CD14-positive monocyte (primary cell): ENCODE measurements at regions not wholly inside any gene's neighbourhood (a gene's known extent, or its start where the extent isn't known, plus 50 kb on each side); places are given as distances from the start of the nearest gene placed in this dataset.

Experiments used
- DNase-seq, 3 donors: peaks; one replicate each; pipeline ENCODE4 v3.0.0-alpha.2; 2011 to 2022
- H2AFZ ChIP-seq: 2 replicates; pipeline ENCODE4 v1.6.0; 2012; ENCODE audit warnings: mild to moderate bottlenecking, low read depth, low read length, inconsistent platforms; ENCODE audit not compliant: insufficient read depth, poor library complexity, severe bottlenecking
- H3K27ac ChIP-seq, 2 donors: 1 replicate in 1 of 2; 2 replicates in 1 of 2; pipeline ENCODE4 v1.5.1; 2012 to 2013; ENCODE audit warnings: low read length in 2 of 2, control low read depth in 1 of 2, inconsistent platforms in 1 of 2, low read depth in 1 of 2, mild to moderate bottlenecking in 1 of 2
- H3K27me3 ChIP-seq, 2 donors: one replicate each; pipeline versions ENCODE4 v1.6.0 to v1.6.1; 2011 to 2013; ENCODE audit warnings: low read length in 2 of 2; ENCODE audit not compliant: control insufficient read depth in 2 of 2, insufficient read depth in 2 of 2
- H3K36me3 ChIP-seq, 2 donors: replicated peaks in 1 of 2; 1 replicate in 1 of 2; 2 replicates in 1 of 2; pipeline versions ENCODE4 v1.5.1 to v1.6.1; 2012 to 2013; ENCODE audit warnings: low read length in 2 of 2, control low read depth in 1 of 2, inconsistent platforms in 1 of 2, mild to moderate bottlenecking in 1 of 2; ENCODE audit not compliant: insufficient read depth in 2 of 2, control insufficient read depth in 1 of 2
- H3K4me1 ChIP-seq, 2 donors: 1 replicate in 1 of 2; 2 replicates in 1 of 2; pipeline versions ENCODE4 v1.5.1 to v1.6.1; 2012 to 2013; ENCODE audit warnings: low read length in 2 of 2, control low read depth in 1 of 2, inconsistent platforms in 1 of 2, mild to moderate bottlenecking in 1 of 2, moderate library complexity in 1 of 2; ENCODE audit not compliant: insufficient read depth in 2 of 2, control insufficient read depth in 1 of 2
- H3K4me2 ChIP-seq: replicated peaks from 2 replicates; pipeline ENCODE3; 2012; ENCODE audit warnings: low read length, moderate library complexity, mild to moderate bottlenecking; ENCODE audit not compliant: poor library complexity, severe bottlenecking; ENCODE audit errors: extremely low read depth
- H3K4me3 ChIP-seq, 3 experiments: fragments of 200-600 bp in 1 of 3; sonication (generic) in 1 of 3; replicated peaks in 1 of 3; 1 replicate in 2 of 3; 2 replicates in 1 of 3; pipeline ENCODE4 v1.5.1; 2011 to 2013; ENCODE audit warnings: low read length in 3 of 3, mild to moderate bottlenecking in 3 of 3, control low read depth in 2 of 3, low read depth in 2 of 3, inconsistent platforms in 1 of 3, moderate library complexity in 1 of 3
- H3K79me2 ChIP-seq: 2 replicates; pipeline ENCODE4 v1.6.0; 2012; ENCODE audit warnings: mild to moderate bottlenecking, control low read depth, inconsistent platforms, low read length, moderate library complexity; ENCODE audit not compliant: insufficient read depth
- H3K9ac ChIP-seq: 2 replicates; pipeline ENCODE4 v1.6.0; 2017; ENCODE audit warnings: low read length, mild to moderate bottlenecking; ENCODE audit not compliant: insufficient read depth, poor library complexity, severe bottlenecking
- H3K9me3 ChIP-seq, 2 donors: replicated peaks in 1 of 2; 1 replicate in 1 of 2; 2 replicates in 1 of 2; pipeline versions ENCODE4 v1.5.1 to v1.6.1; 2012 to 2013; ENCODE audit warnings: low read length in 2 of 2, control low read depth in 1 of 2; ENCODE audit not compliant: control insufficient read depth in 1 of 2, insufficient read depth in 1 of 2
- H4K20me1 ChIP-seq: 2 replicates; pipeline ENCODE4 v1.6.0; 2012; ENCODE audit warnings: mild to moderate bottlenecking, low read length, control low read depth, moderate library complexity; ENCODE audit not compliant: insufficient read depth
- H3K27ac Mint-ChIP-seq, 7 donors: one replicate each; pipeline ENCODE4 v1.8.0; 2020; ENCODE audit warnings: mild to moderate bottlenecking in 7 of 7, mixed read lengths in 7 of 7, moderate library complexity in 6 of 7, inconsistent platforms in 2 of 7
- H3K27me3 Mint-ChIP-seq, 3 donors: one replicate each; pipeline ENCODE4 v1.8.0; 2021 to 2022; ENCODE audit warnings: low read depth in 3 of 3, mild to moderate bottlenecking in 3 of 3, mixed read lengths in 3 of 3, moderate library complexity in 3 of 3, inconsistent platforms in 1 of 3
- H3K36me3 Mint-ChIP-seq, 2 donors: one replicate each; pipeline ENCODE4 v1.8.0; 2020; ENCODE audit warnings: mixed read lengths in 2 of 2, inconsistent platforms in 1 of 2, mild to moderate bottlenecking in 1 of 2
- H3K4me1 Mint-ChIP-seq: one replicate; pipeline ENCODE4 v1.8.0; 2020; ENCODE audit warnings: mild to moderate bottlenecking, mixed read lengths
- H3K4me3 Mint-ChIP-seq, 2 donors: one replicate each; pipeline ENCODE4 v1.8.0; 2020; ENCODE audit warnings: mild to moderate bottlenecking in 2 of 2, mixed read lengths in 2 of 2, moderate library complexity in 1 of 2
- H3K9me3 Mint-ChIP-seq, 7 donors: one replicate each; pipeline ENCODE4 v1.8.0; 2020 to 2022; ENCODE audit warnings: mixed read lengths in 7 of 7, mild to moderate bottlenecking in 6 of 7, moderate library complexity in 6 of 7, inconsistent platforms in 2 of 7
- WGBS: methylation state at CpG from one replicate; pipeline ENCODE4 v1.1.5; 2013; ENCODE audit warnings: missing lambda C conversion rate; ENCODE audit not compliant: insufficient coverage; 5-methylcytosine and 5-hydroxymethylcytosine counted together
- intact Hi-C, 2 donors: fragments of 100-400 bp; cut with micrococcal nuclease; formaldehyde crosslinking; loops; one replicate each; pipeline versions ENCODE4 v1.15.0 to v1.15.1; 2023
- TF ChIP-seq, protein P1 (sequence below): fragments of 200-600 bp; IDR thresholded peaks from one replicate; pipeline ENCODE4 v1.8.0; 2022; ENCODE audit warnings: antibody characterized with exemption, mild to moderate bottlenecking

GRCh38 chr1:163562355-163562754 lies 240.6 kb downstream of the NUF2 start:
- H3K27me3 ChIP-seq = no peaks in the 10 kb centered on the region
- no peaks in the 10 kb centered on the region for H3K36me3 ChIP-seq
- no peak overlapping the region for H3K4me2 ChIP-seq
- Mint-ChIP-seq H3K4me3 (no peak overlapping the region), H3K27ac (no peak overlapping the region), H3K27me3 (peaks cover 0 to 5% (median 0%) of the 10 kb centered on the region in 3 donors), H3K4me1 (no peaks in the 10 kb centered on the region), H3K9me3 (peaks cover 0 to 1% (median 0%) of the 10 kb centered on the region in 7 donors), H3K36me3 (no peaks in the 10 kb centered on the region)
- no peaks in the 10 kb centered on the region for H4K20me1 ChIP-seq
- WGBS = 100% methylated on average over 1 of the region's 2 CpGs
- H3K9me3 ChIP-seq = no peaks in the 10 kb centered on the region
- H3K79me2 ChIP-seq = no peaks in the 10 kb centered on the region
- no peak overlapping the region for H3K27ac ChIP-seq
- intact Hi-C loops = no loop called here
- TF ChIP-seq, protein P1, sequence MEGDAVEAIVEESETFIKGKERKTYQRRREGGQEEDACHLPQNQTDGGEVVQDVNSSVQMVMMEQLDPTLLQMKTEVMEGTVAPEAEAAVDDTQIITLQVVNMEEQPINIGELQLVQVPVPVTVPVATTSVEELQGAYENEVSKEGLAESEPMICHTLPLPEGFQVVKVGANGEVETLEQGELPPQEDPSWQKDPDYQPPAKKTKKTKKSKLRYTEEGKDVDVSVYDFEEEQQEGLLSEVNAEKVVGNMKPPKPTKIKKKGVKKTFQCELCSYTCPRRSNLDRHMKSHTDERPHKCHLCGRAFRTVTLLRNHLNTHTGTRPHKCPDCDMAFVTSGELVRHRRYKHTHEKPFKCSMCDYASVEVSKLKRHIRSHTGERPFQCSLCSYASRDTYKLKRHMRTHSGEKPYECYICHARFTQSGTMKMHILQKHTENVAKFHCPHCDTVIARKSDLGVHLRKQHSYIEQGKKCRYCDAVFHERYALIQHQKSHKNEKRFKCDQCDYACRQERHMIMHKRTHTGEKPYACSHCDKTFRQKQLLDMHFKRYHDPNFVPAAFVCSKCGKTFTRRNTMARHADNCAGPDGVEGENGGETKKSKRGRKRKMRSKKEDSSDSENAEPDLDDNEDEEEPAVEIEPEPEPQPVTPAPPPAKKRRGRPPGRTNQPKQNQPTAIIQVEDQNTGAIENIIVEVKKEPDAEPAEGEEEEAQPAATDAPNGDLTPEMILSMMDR = no peak
- H3K4me3 ChIP-seq = no peak overlapping the region
- H2AFZ ChIP-seq = no peak overlapping the region
- DNase-seq = no peak
- no peak overlapping the region for H3K9ac ChIP-seq
- no peaks in the 10 kb centered on the region for H3K4me1 ChIP-seq

GRCh38 chr1:163565166-163565565 lies 243.4 kb downstream of the NUF2 start:
- no peak overlapping the region for H3K4me2 ChIP-seq
- H3K36me3 Mint-ChIP-seq = no peaks in the 10 kb centered on the region
- H3K4me3 ChIP-seq = no peak overlapping the region
- H3K9ac ChIP-seq = no peak overlapping the region
- H3K79me2 ChIP-seq = no peaks in the 10 kb centered on the region
- no peak for DNase-seq
- no peak overlapping the region for H2AFZ ChIP-seq
- H3K4me3 Mint-ChIP-seq = no peak overlapping the region
- no peak overlapping the region for H3K27ac Mint-ChIP-seq
- 83% methylated on average over 1 of the region's 3 CpGs for WGBS
- no peak overlapping the region for H3K27ac ChIP-seq
- no peaks in the 10 kb centered on the region for H3K4me1 ChIP-seq
- H3K9me3 ChIP-seq = no peaks in the 10 kb centered on the region
- H3K27me3 ChIP-seq = no peaks in the 10 kb centered on the region
- intact Hi-C loops = no loop called here
- peaks cover 0 to 1% (median 0%) of the 10 kb centered on the region in 7 donors for H3K9me3 Mint-ChIP-seq
- no peaks in the 10 kb centered on the region for H3K36me3 ChIP-seq
- H3K27me3 Mint-ChIP-seq = peaks cover 0 to 7% (median 0%) of the 10 kb centered on the region in 3 donors
- H4K20me1 ChIP-seq = no peaks in the 10 kb centered on the region
- no peaks in the 10 kb centered on the region for H3K4me1 Mint-ChIP-seq
- TF ChIP-seq, protein P1 = no peak
